ENCODE measurements at regions not wholly inside any gene's neighbourhood (a gene's known extent, or its start where the extent isn't known, plus 50 kb on each side); places are given as distances from the start of the nearest gene placed in this dataset.

DNA sequence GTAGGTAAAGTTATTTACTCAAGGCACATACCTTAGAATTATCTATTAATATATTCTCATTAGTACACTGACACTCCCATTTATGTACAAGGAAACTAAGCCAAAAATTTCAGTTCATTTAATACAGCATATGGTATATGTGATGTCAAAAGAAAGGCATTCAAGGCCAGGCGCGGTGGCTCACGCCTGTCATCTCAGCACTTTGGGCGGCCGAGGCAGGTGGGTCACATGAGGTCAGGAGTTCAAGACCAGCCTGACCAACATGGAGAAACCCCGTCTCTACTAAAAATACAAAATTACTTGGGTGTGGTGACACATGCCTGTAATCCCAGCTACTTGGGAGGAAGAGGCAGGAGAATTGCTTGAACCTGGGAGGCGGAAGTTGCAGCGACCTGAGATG, 435.2 kb downstream of the GBE1 start:
- Histone ChIP-seq H3K36me3 (no peaks in the 10 kb centered on the region), H3K4me3 (no peak overlapping the region), H3K27ac (no peak overlapping the region), H3K4me1 (no peaks in the 10 kb centered on the region), H3K27me3 (no peaks in the 10 kb centered on the region), H3K9me3 (no peaks in the 10 kb centered on the region)
- no peak for DNase-seq
- no peak for TF ChIP-seq POLR2A (IDR thresholded peaks at IDR 0.05)
- TF ChIP-seq EP300 (IDR thresholded peaks at IDR 0.05; ENCODE audit: low read depth), result no peak
- TF ChIP-seq POLR2AphosphoS5 (IDR thresholded peaks at IDR 0.05), result no peak
- TF ChIP-seq, protein P1, sequence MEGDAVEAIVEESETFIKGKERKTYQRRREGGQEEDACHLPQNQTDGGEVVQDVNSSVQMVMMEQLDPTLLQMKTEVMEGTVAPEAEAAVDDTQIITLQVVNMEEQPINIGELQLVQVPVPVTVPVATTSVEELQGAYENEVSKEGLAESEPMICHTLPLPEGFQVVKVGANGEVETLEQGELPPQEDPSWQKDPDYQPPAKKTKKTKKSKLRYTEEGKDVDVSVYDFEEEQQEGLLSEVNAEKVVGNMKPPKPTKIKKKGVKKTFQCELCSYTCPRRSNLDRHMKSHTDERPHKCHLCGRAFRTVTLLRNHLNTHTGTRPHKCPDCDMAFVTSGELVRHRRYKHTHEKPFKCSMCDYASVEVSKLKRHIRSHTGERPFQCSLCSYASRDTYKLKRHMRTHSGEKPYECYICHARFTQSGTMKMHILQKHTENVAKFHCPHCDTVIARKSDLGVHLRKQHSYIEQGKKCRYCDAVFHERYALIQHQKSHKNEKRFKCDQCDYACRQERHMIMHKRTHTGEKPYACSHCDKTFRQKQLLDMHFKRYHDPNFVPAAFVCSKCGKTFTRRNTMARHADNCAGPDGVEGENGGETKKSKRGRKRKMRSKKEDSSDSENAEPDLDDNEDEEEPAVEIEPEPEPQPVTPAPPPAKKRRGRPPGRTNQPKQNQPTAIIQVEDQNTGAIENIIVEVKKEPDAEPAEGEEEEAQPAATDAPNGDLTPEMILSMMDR (IDR thresholded peaks at IDR 0.05), result no peak
- intact Hi-C loops (cut with DNase I; ENCODE audit: low total_unique reads), result no loop called here
- WGBS, 2 donors (ENCODE audit: low coverage in 1 of 2), result 80 to 88% methylated on average over 2 to 8 of the region's 8 CpGs
- in situ Hi-C loops (cut with MboI; ENCODE audit: low pct_ligation_motif_present in 1 of 4, low pct_unique_long_range_greater_than_20kb in 1 of 4, low sequenced_read_pairs in 3 of 4), result no loop called here

DNA sequence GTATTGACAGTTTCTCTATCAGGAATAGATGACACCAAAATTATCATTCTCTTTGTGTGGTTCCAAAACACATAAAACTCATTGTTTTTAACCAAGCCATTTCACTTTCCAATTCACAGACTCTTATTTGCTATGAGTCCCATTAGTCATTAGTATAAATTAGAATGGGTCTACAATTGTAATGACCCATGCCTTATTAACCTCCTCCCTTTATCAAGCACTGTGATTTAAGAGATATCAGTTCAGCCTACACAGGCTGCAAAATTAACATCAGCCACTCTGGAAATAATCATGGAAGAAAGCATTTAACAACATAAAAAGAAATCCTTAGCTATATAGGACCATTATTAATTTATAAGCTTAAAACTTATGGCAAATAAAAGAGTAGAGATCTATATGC, 440.6 kb downstream of the GBE1 start:
- DNase-seq, result no peak
- Histone ChIP-seq H3K27me3 (no peaks in the 10 kb centered on the region), H3K36me3 (no peaks in the 10 kb centered on the region), H3K4me3 (no peak overlapping the region), H3K4me1 (no peaks in the 10 kb centered on the region), H3K9me3 (no peaks in the 10 kb centered on the region), H3K27ac (no peak overlapping the region)
- TF ChIP-seq POLR2AphosphoS5 (IDR thresholded peaks at IDR 0.05) (no peak), POLR2A (IDR thresholded peaks at IDR 0.05) (no peak)
- in situ Hi-C loops (cut with MboI; ENCODE audit: low pct_ligation_motif_present in 1 of 4, low pct_unique_long_range_greater_than_20kb in 1 of 4, low sequenced_read_pairs in 3 of 4) (no loop called here), intact Hi-C loops (cut with DNase I; ENCODE audit: low total_unique reads) (no loop called here)

DNA sequence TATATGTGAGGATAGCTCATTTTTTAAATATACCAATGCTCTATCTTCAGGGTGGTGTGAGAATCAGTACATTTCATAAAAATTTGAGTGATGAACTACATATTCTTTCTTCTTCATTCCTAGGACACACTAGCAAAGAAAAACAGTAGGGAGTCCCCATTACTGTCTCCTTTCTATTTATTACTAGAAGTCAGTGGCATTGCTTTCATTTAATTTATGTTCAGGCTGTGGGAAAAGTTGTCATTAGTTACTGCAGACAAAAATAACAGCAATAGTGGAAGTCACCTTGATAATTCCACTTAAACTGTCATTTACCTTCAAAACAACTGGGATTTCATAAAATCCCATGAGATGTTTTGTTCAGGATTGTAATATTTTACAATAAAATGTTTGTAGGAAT, 446.4 kb downstream of the GBE1 start:
- intact Hi-C loops (cut with DNase I; ENCODE audit: low total_unique reads) (no loop called here), in situ Hi-C loops (cut with MboI; ENCODE audit: low pct_ligation_motif_present in 1 of 4, low pct_unique_long_range_greater_than_20kb in 1 of 4, low sequenced_read_pairs in 3 of 4) (no loop called here)
- Histone ChIP-seq H3K4me3 (no peak overlapping the region), H3K36me3 (no peaks in the 10 kb centered on the region), H3K27ac (no peak overlapping the region), H3K4me1 (no peaks in the 10 kb centered on the region), H3K27me3 (no peaks in the 10 kb centered on the region), H3K9me3 (no peaks in the 10 kb centered on the region)
- DNase-seq, result no peak
- TF ChIP-seq, protein P1 (IDR thresholded peaks at IDR 0.05), result no peak
- TF ChIP-seq POLR2AphosphoS5 (IDR thresholded peaks at IDR 0.05) (no peak), POLR2A (IDR thresholded peaks at IDR 0.05) (no peak), EP300 (IDR thresholded peaks at IDR 0.05; ENCODE audit: low read depth) (no peak)

DNA sequence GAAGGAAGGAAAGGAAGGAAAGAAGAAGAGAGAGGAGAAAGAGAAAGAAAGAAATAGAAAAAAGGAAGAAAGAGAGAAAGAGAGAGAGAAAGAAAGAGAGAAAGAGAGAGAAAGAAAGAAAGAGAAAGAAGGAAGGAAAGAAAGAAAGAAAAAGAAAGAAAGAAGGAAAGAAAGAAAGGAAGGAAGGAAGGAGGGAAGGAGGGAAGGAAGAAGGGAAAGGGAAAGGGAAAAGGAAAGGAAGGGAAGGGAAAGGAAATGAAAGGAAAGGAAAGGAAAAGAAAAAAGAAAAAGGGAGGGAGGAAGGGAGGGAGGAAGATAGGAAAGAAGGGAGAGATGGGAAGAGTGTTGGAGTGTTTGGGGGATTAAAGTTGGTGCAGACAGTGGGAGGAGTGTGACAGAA, 450.1 kb downstream of the GBE1 start:
- Histone ChIP-seq H3K9me3 (no peaks in the 10 kb centered on the region), H3K27me3 (no peaks in the 10 kb centered on the region), H3K4me3 (no peak overlapping the region), H3K27ac (no peak overlapping the region), H3K4me1 (no peaks in the 10 kb centered on the region), H3K36me3 (no peaks in the 10 kb centered on the region)
- in situ Hi-C loops (cut with MboI; ENCODE audit: low pct_ligation_motif_present in 1 of 4, low pct_unique_long_range_greater_than_20kb in 1 of 4, low sequenced_read_pairs in 3 of 4), result no loop called here
- DNase-seq, result no peak
- intact Hi-C loops (cut with DNase I; ENCODE audit: low total_unique reads), result no loop called here
- TF ChIP-seq EP300 (IDR thresholded peaks at IDR 0.05; ENCODE audit: low read depth) (no peak), POLR2A (IDR thresholded peaks at IDR 0.05) (no peak), POLR2AphosphoS5 (IDR thresholded peaks at IDR 0.05) (no peak)
- TF ChIP-seq, protein P1 (IDR thresholded peaks at IDR 0.05), result no peak

DNA sequence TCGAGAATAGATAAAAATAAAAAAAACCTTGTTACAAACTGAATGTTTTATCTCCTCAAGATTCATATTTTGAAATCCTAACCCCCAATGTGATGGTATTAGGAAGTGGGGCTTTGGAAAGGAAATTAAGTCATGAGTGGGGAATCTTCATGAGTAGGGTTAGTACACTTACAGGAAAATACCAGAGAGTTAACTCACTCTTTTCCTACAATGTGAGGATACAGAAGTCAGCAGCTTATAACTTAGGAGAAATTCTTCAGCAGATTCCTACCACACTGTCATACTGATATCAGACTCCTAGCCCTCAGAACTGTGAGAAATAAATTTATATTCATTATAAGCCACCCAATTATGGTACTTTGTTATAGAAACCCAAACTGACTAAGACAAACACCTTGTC, 453.1 kb downstream of the GBE1 start:
- in situ Hi-C loops (cut with MboI; ENCODE audit: low pct_ligation_motif_present in 1 of 4, low pct_unique_long_range_greater_than_20kb in 1 of 4, low sequenced_read_pairs in 3 of 4) (no loop called here), intact Hi-C loops (cut with DNase I; ENCODE audit: low total_unique reads) (no loop called here)
- Histone ChIP-seq H3K9me3 (no peaks in the 10 kb centered on the region), H3K36me3 (no peaks in the 10 kb centered on the region), H3K27me3 (no peaks in the 10 kb centered on the region), H3K27ac (no peak overlapping the region), H3K4me1 (no peaks in the 10 kb centered on the region), H3K4me3 (no peak overlapping the region)
- WGBS, 2 donors (ENCODE audit: low coverage in 1 of 2), result 93 to 95% methylated on average over 1 of the region's 1 CpG
- TF ChIP-seq EP300 (IDR thresholded peaks at IDR 0.05; ENCODE audit: low read depth), result no peak
- TF ChIP-seq, protein P1 (IDR thresholded peaks at IDR 0.05), result no peak
- TF ChIP-seq POLR2AphosphoS5 (IDR thresholded peaks at IDR 0.05), result no peak
- TF ChIP-seq POLR2A (IDR thresholded peaks at IDR 0.05), result no peak
- no peak for DNase-seq
